Calu3 (cell line): ENCODE measurements at regions not wholly inside any gene's neighbourhood (a gene's known extent, or its start where the extent isn't known, plus 50 kb on each side); places are given as distances from the start of the nearest gene placed in this dataset.

Experiments used
- BruUV-seq: library from RNA; stranded (reverse); fragments of 400-500 nt; replicated peaks from 2 replicates; lab custom pipeline; 2021; lab: Mats Ljungman, UMichigan
- CTCF ChIA-PET: fragments of 300-600 bp; sonication (Branson Sonifier 250); formaldehyde crosslinking; loops from one replicate; lab custom pipeline; 2022; ENCODE audit warnings: antibody characterized with exemption; lab: Charles Lee
- DNase-seq: peaks from one replicate; pipeline ENCODE4 v3.0.0; 2022
- H3K27ac Mint-ChIP-seq: one replicate; pipeline ENCODE4 v1.8.0; 2022; ENCODE audit warnings: mixed read lengths; ENCODE audit not compliant: unreplicated experiment
- H3K27me3 Mint-ChIP-seq: one replicate; pipeline ENCODE4 v1.8.0; 2022; ENCODE audit warnings: mixed read lengths; ENCODE audit not compliant: unreplicated experiment
- H3K36me3 Mint-ChIP-seq: one replicate; pipeline ENCODE4 v1.8.0; 2022; ENCODE audit warnings: mild to moderate bottlenecking, moderate library complexity, mixed read lengths; ENCODE audit not compliant: insufficient read depth, unreplicated experiment
- H3K4me1 Mint-ChIP-seq: one replicate; pipeline ENCODE4 v1.8.0; 2022; ENCODE audit warnings: mild to moderate bottlenecking, low read depth, mixed read lengths; ENCODE audit not compliant: unreplicated experiment
- H3K4me3 Mint-ChIP-seq: one replicate; pipeline ENCODE4 v1.8.0; 2022; ENCODE audit warnings: mild to moderate bottlenecking, low read depth, moderate library complexity, mixed read lengths; ENCODE audit not compliant: unreplicated experiment
- H3K9me3 Mint-ChIP-seq: one replicate; pipeline ENCODE4 v1.8.0; 2022; ENCODE audit warnings: low read depth, mixed read lengths; ENCODE audit not compliant: unreplicated experiment
- CTCF ChIP-seq: fragments of 200-600 bp; IDR thresholded peaks from one replicate; pipeline ENCODE4 v1.8.0; 2022; ENCODE audit warnings: antibody characterized with exemption; ENCODE audit not compliant: unreplicated experiment
- intact Hi-C: fragments of 100-400 bp; cut with micrococcal nuclease; formaldehyde crosslinking; loops from one replicate; pipeline ENCODE4 v1.10.0; 2022; ENCODE audit not compliant: unreplicated experiment

- intact Hi-C loops, result no loop called here
- no peak overlapping the region for H3K4me3 Mint-ChIP-seq
These were observed 979.4 kb upstream of the CNTNAP5 start for GRCh38 chr2:123045713-123046112.

GRCh38 chr2:123047186-123047585 is 977.9 kb upstream of the CNTNAP5 start:
- Mint-ChIP-seq H3K27ac (no peak overlapping the region), H3K27me3 (no peaks in the 10 kb centered on the region), H3K4me3 (no peak overlapping the region), H3K36me3 (no peaks in the 10 kb centered on the region), H3K9me3 (peaks cover 3% of the 10 kb centered on the region), H3K4me1 (no peaks in the 10 kb centered on the region)
- CTCF ChIA-PET, result no interaction called here
- no peak for TF ChIP-seq CTCF
- no TSS peak for BruUV-seq
- DNase-seq, result no peak
- intact Hi-C loops, result no loop called here

More at GRCh38 chr2:123045713-123046112, 979.4 kb upstream of the CNTNAP5 start:
- no TSS peak for BruUV-seq
- Mint-ChIP-seq H3K27ac (no peak overlapping the region), H3K9me3 (peaks cover 3% of the 10 kb centered on the region), H3K36me3 (no peaks in the 10 kb centered on the region), H3K4me1 (no peaks in the 10 kb centered on the region), H3K27me3 (no peaks in the 10 kb centered on the region)
- DNase-seq, result no peak
- CTCF ChIA-PET, result no interaction called here
- TF ChIP-seq CTCF, result no peak

GRCh38 chr2:123051136-123051535 is 974.0 kb upstream of the CNTNAP5 start:
- H3K4me1 Mint-ChIP-seq, result no peaks in the 10 kb centered on the region
- DNase-seq, result no peak
- H3K36me3 Mint-ChIP-seq, result no peaks in the 10 kb centered on the region
- TF ChIP-seq CTCF, result no peak
- H3K9me3 Mint-ChIP-seq, result peaks cover 2% of the 10 kb centered on the region
- intact Hi-C loops, result no loop called here
- no peak overlapping the region for H3K27ac Mint-ChIP-seq
- no peaks in the 10 kb centered on the region for H3K27me3 Mint-ChIP-seq
- no TSS peak for BruUV-seq
- H3K4me3 Mint-ChIP-seq, result no peak overlapping the region
- CTCF ChIA-PET, result no interaction called here

GRCh38 chr2:123061534-123061933 is 963.6 kb upstream of the CNTNAP5 start:
- H3K9me3 Mint-ChIP-seq, result peaks cover 19% of the 10 kb centered on the region
- BruUV-seq, result no TSS peak
- intact Hi-C loops, result no loop called here
- no peak overlapping the region for H3K27ac Mint-ChIP-seq
- no peaks in the 10 kb centered on the region for H3K4me1 Mint-ChIP-seq
- no peak for DNase-seq
- no peaks in the 10 kb centered on the region for H3K36me3 Mint-ChIP-seq
- CTCF ChIA-PET, result no interaction called here
- no peaks in the 10 kb centered on the region for H3K27me3 Mint-ChIP-seq
- H3K4me3 Mint-ChIP-seq, result no peak overlapping the region
- no peak for TF ChIP-seq CTCF
